WTC11 (cell line): ENCODE measurements at regions not wholly inside any gene's neighbourhood (a gene's known extent, or its start where the extent isn't known, plus 50 kb on each side); places are given as distances from the start of the nearest gene placed in this dataset.

ENCODE experiments used
- ATAC-seq: fragments of 200-7000 bp; cut with Tn5 transposase; 2 replicates; pipeline ENCODE4 v1.10.0; 2021; ENCODE audit warnings: mild to moderate bottlenecking, moderate library complexity
- CTCF ChIA-PET: fragments of 300-600 bp; sonication (Branson Sonifier 250); formaldehyde crosslinking; loops from one replicate; lab custom pipeline; 2021; ENCODE audit warnings: antibody characterized with exemption; lab: Charles Lee
- POLR2A ChIA-PET: fragments of 350-600 bp; sonication (Branson Sonifier 250); formaldehyde crosslinking; loops from one replicate; lab custom pipeline; 2021; ENCODE audit warnings: antibody characterized with exemption; lab: Charles Lee
- DNase-seq: peaks from one replicate; pipeline ENCODE4 v3.0.0; 2021; ENCODE audit warnings: low spot score
- H3K27ac Mint-ChIP-seq: 2 replicates; pipeline ENCODE4 v1.8.0; 2021; ENCODE audit warnings: mixed read lengths
- H3K27me3 Mint-ChIP-seq: 2 replicates; pipeline ENCODE4 v1.8.0; 2021; ENCODE audit warnings: low read depth, mild to moderate bottlenecking, moderate library complexity, mixed read lengths
- H3K36me3 Mint-ChIP-seq: 2 replicates; pipeline ENCODE4 v1.8.0; 2021; ENCODE audit warnings: mixed read lengths
- H3K4me1 Mint-ChIP-seq: 2 replicates; pipeline ENCODE4 v1.8.0; 2022; ENCODE audit warnings: mixed read lengths
- H3K4me3 Mint-ChIP-seq: 2 replicates; pipeline ENCODE4 v1.8.0; 2021; ENCODE audit warnings: mild to moderate bottlenecking, moderate library complexity, mixed read lengths
- H3K9me3 Mint-ChIP-seq: 2 replicates; pipeline ENCODE4 v1.8.0; 2021; ENCODE audit warnings: mixed read lengths
- CBFB ChIP-seq: sonication (generic); formaldehyde crosslinking; IDR thresholded peaks from 2 replicates; pipeline ENCODE4 v1.8.1; 2022; ENCODE audit warnings: mild to moderate bottlenecking, low read depth, missing genetic modification reagents
- ELF4 ChIP-seq: sonication (generic); formaldehyde crosslinking; IDR thresholded peaks from 2 replicates; pipeline ENCODE4 v1.8.1; 2022; ENCODE audit warnings: low read depth, mild to moderate bottlenecking, moderate library complexity, missing genetic modification reagents
- EMX1 ChIP-seq: fragments of 250-450 bp; sonication (Bioruptor Pico); IDR thresholded peaks from 2 replicates; pipeline ENCODE4 v1.8.0; 2021; ENCODE audit warnings: mild to moderate bottlenecking
- FOXJ3 ChIP-seq: sonication (generic); formaldehyde crosslinking; IDR thresholded peaks from 2 replicates; pipeline ENCODE4 v1.9.0; 2021; ENCODE audit warnings: missing genetic modification reagents, mild to moderate bottlenecking, borderline replicate concordance
- FOXK1 ChIP-seq: sonication (generic); formaldehyde crosslinking; IDR thresholded peaks from 2 replicates; pipeline ENCODE4 v1.8.0; 2022; ENCODE audit warnings: mild to moderate bottlenecking, moderate library complexity, missing genetic modification reagents
- GABPB1 ChIP-seq: sonication (generic); formaldehyde crosslinking; IDR thresholded peaks from 2 replicates; pipeline ENCODE4 v1.8.1; 2023; ENCODE audit warnings: mild to moderate bottlenecking, missing genetic modification reagents
- GRHL2 ChIP-seq: fragments of 250-450 bp; sonication (Bioruptor Pico); IDR thresholded peaks from 2 replicates; pipeline ENCODE4 v1.8.0; 2022; ENCODE audit warnings: mild to moderate bottlenecking, moderate library complexity; ENCODE audit not compliant: insufficient replicate concordance, severe bottlenecking
- HMGA2 ChIP-seq: fragments of 250-450 bp; sonication (Bioruptor Pico); IDR thresholded peaks from 2 replicates; pipeline ENCODE4 v1.4.0; 2021; ENCODE audit warnings: mild to moderate bottlenecking, moderate library complexity
- JUN ChIP-seq: sonication (generic); formaldehyde crosslinking; IDR thresholded peaks from 2 replicates; pipeline ENCODE4 v1.8.0; 2023; ENCODE audit warnings: mild to moderate bottlenecking, missing genetic modification reagents
- KAT7 ChIP-seq: sonication (generic); formaldehyde crosslinking; IDR thresholded peaks from 2 replicates; pipeline ENCODE4 v1.8.1; 2023; ENCODE audit warnings: missing genetic modification reagents, mild to moderate bottlenecking, borderline replicate concordance
- MXD4 ChIP-seq: fragments of 250-450 bp; sonication (Bioruptor Pico); IDR thresholded peaks from 2 replicates; pipeline ENCODE4 v1.8.0; 2021; ENCODE audit warnings: mild to moderate bottlenecking, moderate library complexity, borderline replicate concordance
- NFATC4 ChIP-seq: fragments of 250-450 bp; sonication (Bioruptor Pico); IDR thresholded peaks from 2 replicates; pipeline ENCODE4 v1.9.0; 2021; ENCODE audit warnings: mild to moderate bottlenecking
- NR3C1 ChIP-seq: sonication (generic); formaldehyde crosslinking; conservative IDR thresholded peaks from 2 replicates; pipeline ENCODE4 v1.8.1; 2023; ENCODE audit warnings: low read depth, mild to moderate bottlenecking, missing genetic modification reagents
- OVOL2 ChIP-seq: fragments of 250-450 bp; sonication (Bioruptor Pico); IDR thresholded peaks from 2 replicates; pipeline ENCODE4 v1.9.0; 2021; ENCODE audit warnings: mild to moderate bottlenecking, borderline replicate concordance
- PRRX2 ChIP-seq: fragments of 250-450 bp; sonication (Bioruptor Pico); IDR thresholded peaks from 2 replicates; pipeline ENCODE4 v1.8.0; 2021; ENCODE audit warnings: mild to moderate bottlenecking
- RORB ChIP-seq: fragments of 250-450 bp; sonication (Bioruptor Pico); IDR thresholded peaks from 2 replicates; pipeline ENCODE4 v1.9.0; 2021; ENCODE audit warnings: mild to moderate bottlenecking
- SMAD3 ChIP-seq: sonication (generic); formaldehyde crosslinking; IDR thresholded peaks from 2 replicates; pipeline ENCODE4 v1.8.0; 2022; ENCODE audit warnings: missing genetic modification reagents, mild to moderate bottlenecking, borderline replicate concordance
- SP1 ChIP-seq: sonication (generic); formaldehyde crosslinking; conservative IDR thresholded peaks from 2 replicates; pipeline ENCODE4 v1.8.1; 2022; ENCODE audit warnings: missing genetic modification reagents
- TF ChIP-seq, protein P1 (sequence below): sonication (generic); formaldehyde crosslinking; IDR thresholded peaks from 2 replicates; pipeline ENCODE4 v1.8.1; 2023; ENCODE audit warnings: mild to moderate bottlenecking, moderate library complexity, missing genetic modification reagents
- TF ChIP-seq, protein P2 (sequence below): sonication (generic); formaldehyde crosslinking; IDR thresholded peaks from 2 replicates; pipeline ENCODE4 v1.8.0; 2023; ENCODE audit warnings: mild to moderate bottlenecking, missing genetic modification reagents
- TF ChIP-seq, protein P3 (sequence below): sonication (generic); formaldehyde crosslinking; IDR thresholded peaks from 2 replicates; pipeline ENCODE4 v1.8.0; 2022; ENCODE audit warnings: missing genetic modification reagents
- TF ChIP-seq, protein P4 (sequence below): fragments of 250-450 bp; sonication (Bioruptor Pico); IDR thresholded peaks from 2 replicates; pipeline ENCODE4 v2.1.2; 2022; ENCODE audit warnings: mild to moderate bottlenecking, moderate library complexity
- TF ChIP-seq, protein P5 (sequence below): sonication (generic); formaldehyde crosslinking; IDR thresholded peaks from 2 replicates; pipeline ENCODE4 v1.8.0; 2022; ENCODE audit warnings: mild to moderate bottlenecking, missing genetic modification reagents
- TF ChIP-seq, protein P6 (sequence below): sonication (generic); formaldehyde crosslinking; IDR thresholded peaks from 2 replicates; pipeline ENCODE4 v1.8.1; 2023; ENCODE audit warnings: mild to moderate bottlenecking, missing genetic modification reagents
- TF ChIP-seq, protein P7 (sequence below): sonication (generic); formaldehyde crosslinking; IDR thresholded peaks from 2 replicates; pipeline ENCODE4 v1.8.0; 2022; ENCODE audit warnings: mild to moderate bottlenecking, missing genetic modification reagents

DNA sequence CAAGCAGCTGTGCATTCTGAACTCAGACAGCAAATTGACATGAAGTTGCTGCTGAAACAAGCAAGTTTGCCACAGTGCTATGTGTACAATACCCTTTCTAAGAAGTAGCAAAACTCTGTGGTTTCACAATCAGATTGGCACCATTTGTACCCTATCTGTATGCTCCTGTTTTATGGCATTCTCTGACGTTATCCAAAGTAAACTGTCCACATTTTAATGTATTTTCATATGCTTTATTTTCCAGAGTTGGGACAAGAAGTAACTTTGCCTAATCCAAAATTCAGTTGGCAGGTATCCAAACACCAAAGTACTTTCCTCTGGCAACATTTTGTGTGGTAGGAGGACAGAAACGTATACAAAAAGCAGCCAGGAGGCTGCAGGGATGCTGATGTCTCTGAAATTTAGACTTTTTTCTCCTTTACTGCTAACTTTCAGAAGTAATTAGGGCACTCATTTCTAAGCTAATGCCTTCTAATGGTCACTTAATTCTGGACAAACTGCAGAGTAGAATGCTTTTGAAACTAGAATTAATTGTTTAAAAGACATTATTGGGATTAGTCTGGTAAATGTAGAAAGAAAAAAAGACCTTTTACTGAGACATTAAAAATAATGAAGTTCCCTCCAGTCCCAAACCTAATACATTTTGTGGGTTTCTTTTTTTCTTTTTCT is 414.7 kb upstream of the NRP1 start (continued):
- TF ChIP-seq, protein P1, sequence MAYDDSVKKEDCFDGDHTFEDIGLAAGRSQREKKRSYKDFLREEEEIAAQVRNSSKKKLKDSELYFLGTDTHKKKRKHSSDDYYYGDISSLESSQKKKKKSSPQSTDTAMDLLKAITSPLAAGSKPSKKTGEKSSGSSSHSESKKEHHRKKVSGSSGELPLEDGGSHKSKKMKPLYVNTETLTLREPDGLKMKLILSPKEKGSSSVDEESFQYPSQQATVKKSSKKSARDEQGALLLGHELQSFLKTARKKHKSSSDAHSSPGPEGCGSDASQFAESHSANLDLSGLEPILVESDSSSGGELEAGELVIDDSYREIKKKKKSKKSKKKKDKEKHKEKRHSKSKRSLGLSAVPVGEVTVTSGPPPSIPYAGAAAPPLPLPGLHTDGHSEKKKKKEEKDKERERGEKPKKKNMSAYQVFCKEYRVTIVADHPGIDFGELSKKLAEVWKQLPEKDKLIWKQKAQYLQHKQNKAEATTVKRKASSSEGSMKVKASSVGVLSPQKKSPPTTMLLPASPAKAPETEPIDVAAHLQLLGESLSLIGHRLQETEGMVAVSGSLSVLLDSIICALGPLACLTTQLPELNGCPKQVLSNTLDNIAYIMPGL: no peak
- TF ChIP-seq GRHL2 (CRISPR knock-in tag) (no peak), HMGA2 (CRISPR knock-in tag) (no peak), KAT7 (CRISPR knock-in tag) (no peak), GABPB1 (CRISPR knock-in tag) (no peak), FOXJ3 (CRISPR knock-in tag) (no peak), RORB (CRISPR knock-in tag) (no peak), PRRX2 (CRISPR knock-in tag) (no peak)
- TF ChIP-seq, protein P2, sequence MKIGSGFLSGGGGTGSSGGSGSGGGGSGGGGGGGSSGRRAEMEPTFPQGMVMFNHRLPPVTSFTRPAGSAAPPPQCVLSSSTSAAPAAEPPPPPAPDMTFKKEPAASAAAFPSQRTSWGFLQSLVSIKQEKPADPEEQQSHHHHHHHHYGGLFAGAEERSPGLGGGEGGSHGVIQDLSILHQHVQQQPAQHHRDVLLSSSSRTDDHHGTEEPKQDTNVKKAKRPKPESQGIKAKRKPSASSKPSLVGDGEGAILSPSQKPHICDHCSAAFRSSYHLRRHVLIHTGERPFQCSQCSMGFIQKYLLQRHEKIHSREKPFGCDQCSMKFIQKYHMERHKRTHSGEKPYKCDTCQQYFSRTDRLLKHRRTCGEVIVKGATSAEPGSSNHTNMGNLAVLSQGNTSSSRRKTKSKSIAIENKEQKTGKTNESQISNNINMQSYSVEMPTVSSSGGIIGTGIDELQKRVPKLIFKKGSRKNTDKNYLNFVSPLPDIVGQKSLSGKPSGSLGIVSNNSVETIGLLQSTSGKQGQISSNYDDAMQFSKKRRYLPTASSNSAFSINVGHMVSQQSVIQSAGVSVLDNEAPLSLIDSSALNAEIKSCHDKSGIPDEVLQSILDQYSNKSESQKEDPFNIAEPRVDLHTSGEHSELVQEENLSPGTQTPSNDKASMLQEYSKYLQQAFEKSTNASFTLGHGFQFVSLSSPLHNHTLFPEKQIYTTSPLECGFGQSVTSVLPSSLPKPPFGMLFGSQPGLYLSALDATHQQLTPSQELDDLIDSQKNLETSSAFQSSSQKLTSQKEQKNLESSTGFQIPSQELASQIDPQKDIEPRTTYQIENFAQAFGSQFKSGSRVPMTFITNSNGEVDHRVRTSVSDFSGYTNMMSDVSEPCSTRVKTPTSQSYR (CRISPR knock-in tag): no peak
- TF ChIP-seq, protein P3, sequence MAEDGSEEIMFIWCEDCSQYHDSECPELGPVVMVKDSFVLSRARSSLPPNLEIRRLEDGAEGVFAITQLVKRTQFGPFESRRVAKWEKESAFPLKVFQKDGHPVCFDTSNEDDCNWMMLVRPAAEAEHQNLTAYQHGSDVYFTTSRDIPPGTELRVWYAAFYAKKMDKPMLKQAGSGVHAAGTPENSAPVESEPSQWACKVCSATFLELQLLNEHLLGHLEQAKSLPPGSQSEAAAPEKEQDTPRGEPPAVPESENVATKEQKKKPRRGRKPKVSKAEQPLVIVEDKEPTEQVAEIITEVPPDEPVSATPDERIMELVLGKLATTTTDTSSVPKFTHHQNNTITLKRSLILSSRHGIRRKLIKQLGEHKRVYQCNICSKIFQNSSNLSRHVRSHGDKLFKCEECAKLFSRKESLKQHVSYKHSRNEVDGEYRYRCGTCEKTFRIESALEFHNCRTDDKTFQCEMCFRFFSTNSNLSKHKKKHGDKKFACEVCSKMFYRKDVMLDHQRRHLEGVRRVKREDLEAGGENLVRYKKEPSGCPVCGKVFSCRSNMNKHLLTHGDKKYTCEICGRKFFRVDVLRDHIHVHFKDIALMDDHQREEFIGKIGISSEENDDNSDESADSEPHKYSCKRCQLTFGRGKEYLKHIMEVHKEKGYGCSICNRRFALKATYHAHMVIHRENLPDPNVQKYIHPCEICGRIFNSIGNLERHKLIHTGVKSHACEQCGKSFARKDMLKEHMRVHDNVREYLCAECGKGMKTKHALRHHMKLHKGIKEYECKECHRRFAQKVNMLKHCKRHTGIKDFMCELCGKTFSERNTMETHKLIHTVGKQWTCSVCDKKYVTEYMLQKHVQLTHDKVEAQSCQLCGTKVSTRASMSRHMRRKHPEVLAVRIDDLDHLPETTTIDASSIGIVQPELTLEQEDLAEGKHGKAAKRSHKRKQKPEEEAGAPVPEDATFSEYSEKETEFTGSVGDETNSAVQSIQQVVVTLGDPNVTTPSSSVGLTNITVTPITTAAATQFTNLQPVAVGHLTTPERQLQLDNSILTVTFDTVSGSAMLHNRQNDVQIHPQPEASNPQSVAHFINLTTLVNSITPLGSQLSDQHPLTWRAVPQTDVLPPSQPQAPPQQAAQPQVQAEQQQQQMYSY (CRISPR knock-in tag): no peak
- TF ChIP-seq, protein P4, sequence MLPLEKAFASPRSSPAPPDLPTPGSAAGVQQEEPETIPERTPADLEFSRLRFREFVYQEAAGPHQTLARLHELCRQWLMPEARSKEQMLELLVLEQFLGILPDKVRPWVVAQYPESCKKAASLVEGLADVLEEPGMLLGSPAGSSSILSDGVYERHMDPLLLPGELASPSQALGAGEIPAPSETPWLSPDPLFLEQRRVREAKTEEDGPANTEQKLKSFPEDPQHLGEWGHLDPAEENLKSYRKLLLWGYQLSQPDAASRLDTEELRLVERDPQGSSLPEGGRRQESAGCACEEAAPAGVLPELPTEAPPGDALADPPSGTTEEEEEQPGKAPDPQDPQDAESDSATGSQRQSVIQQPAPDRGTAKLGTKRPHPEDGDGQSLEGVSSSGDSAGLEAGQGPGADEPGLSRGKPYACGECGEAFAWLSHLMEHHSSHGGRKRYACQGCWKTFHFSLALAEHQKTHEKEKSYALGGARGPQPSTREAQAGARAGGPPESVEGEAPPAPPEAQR (CRISPR knock-in tag): no peak

DNA sequence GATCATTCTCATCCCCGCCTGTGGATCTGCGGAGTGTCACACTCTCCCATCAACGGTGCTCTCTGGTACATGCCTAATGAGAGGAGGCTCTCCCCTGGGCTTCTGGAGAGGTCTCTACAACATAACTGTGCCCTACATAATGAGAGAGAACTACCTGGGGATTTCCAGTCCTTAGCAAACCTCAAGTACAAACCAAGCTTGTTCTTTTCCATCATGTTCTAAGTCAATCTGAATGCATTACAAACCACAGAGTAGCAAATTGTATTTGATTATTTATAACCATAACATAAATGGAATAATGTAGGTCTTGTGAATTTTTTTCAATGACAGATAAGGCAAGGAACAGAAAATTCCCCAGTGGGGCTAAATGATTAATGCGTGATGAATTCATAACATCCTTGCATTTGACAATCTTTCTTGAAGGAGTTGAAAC is 412.4 kb upstream of the NRP1 start:
- H3K27ac Mint-ChIP-seq: no peak overlapping the region
- DNase-seq (no peak), ATAC-seq (no peak)
- H3K4me1 Mint-ChIP-seq: no peaks in the 10 kb centered on the region
- ChIA-PET POLR2A (interaction anchor here (0.6 kb wide), 1 partner anchor 1153 kb away, joined by 5 read pairs; no protein-coding TSS in a partner anchor), CTCF (no interaction called here)
- no peak overlapping the region for H3K4me3 Mint-ChIP-seq
- H3K9me3 Mint-ChIP-seq: no peaks in the 10 kb centered on the region
- H3K27me3 Mint-ChIP-seq: no peaks in the 10 kb centered on the region
- no peaks in the 10 kb centered on the region for H3K36me3 Mint-ChIP-seq
- TF ChIP-seq OVOL2: no peak
- no peak for TF ChIP-seq FOXK1
- TF ChIP-seq MXD4 (CRISPR knock-in tag): no peak
- no peak for TF ChIP-seq EMX1
- TF ChIP-seq SMAD3: no peak
- no peak for TF ChIP-seq ELF4 (CRISPR knock-in tag)
- no peak for TF ChIP-seq JUN (CRISPR knock-in tag)
- TF ChIP-seq, protein P5, sequence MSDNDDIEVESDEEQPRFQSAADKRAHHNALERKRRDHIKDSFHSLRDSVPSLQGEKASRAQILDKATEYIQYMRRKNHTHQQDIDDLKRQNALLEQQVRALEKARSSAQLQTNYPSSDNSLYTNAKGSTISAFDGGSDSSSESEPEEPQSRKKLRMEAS (CRISPR knock-in tag): no peak
- no peak for TF ChIP-seq NR3C1 (CRISPR knock-in tag)
- TF ChIP-seq, protein P6, sequence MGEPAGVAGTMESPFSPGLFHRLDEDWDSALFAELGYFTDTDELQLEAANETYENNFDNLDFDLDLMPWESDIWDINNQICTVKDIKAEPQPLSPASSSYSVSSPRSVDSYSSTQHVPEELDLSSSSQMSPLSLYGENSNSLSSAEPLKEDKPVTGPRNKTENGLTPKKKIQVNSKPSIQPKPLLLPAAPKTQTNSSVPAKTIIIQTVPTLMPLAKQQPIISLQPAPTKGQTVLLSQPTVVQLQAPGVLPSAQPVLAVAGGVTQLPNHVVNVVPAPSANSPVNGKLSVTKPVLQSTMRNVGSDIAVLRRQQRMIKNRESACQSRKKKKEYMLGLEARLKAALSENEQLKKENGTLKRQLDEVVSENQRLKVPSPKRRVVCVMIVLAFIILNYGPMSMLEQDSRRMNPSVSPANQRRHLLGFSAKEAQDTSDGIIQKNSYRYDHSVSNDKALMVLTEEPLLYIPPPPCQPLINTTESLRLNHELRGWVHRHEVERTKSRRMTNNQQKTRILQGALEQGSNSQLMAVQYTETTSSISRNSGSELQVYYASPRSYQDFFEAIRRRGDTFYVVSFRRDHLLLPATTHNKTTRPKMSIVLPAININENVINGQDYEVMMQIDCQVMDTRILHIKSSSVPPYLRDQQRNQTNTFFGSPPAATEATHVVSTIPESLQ: no peak
- TF ChIP-seq NFATC4 (CRISPR knock-in tag): no peak
- no peak for TF ChIP-seq SP1 (CRISPR knock-in tag)
- no peak for TF ChIP-seq CBFB (CRISPR knock-in tag)
- TF ChIP-seq, protein P7, sequence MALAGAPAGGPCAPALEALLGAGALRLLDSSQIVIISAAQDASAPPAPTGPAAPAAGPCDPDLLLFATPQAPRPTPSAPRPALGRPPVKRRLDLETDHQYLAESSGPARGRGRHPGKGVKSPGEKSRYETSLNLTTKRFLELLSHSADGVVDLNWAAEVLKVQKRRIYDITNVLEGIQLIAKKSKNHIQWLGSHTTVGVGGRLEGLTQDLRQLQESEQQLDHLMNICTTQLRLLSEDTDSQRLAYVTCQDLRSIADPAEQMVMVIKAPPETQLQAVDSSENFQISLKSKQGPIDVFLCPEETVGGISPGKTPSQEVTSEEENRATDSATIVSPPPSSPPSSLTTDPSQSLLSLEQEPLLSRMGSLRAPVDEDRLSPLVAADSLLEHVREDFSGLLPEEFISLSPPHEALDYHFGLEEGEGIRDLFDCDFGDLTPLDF (CRISPR knock-in tag): no peak
